Neural progenitor cell (in vitro differentiated cells): ENCODE measurements at regions not wholly inside any gene's neighbourhood (a gene's known extent, or its start where the extent isn't known, plus 50 kb on each side); places are given as distances from the start of the nearest gene placed in this dataset.

ENCODE experiments used
- CTCF ChIP-seq: fragments of 200-600 bp; sonication (generic); IDR thresholded peaks from 2 replicates; pipeline ENCODE4 v1.5.1; 2017; ENCODE audit warnings: antibody characterized with exemption, mild to moderate bottlenecking
- EZH2 ChIP-seq: fragments of 200-600 bp; sonication (generic); IDR thresholded peaks from 2 replicates; pipeline ENCODE4 v1.6.1; 2017; ENCODE audit warnings: antibody characterized with exemption, mild to moderate bottlenecking, moderate library complexity

GRCh38 chr10:121062115-121062514 lies 211.0 kb downstream of the WDR11 start:
- TF ChIP-seq CTCF, result no peak
- TF ChIP-seq EZH2, result no peak
